HepG2 (cell line): ENCODE measurements at regions not wholly inside any gene's neighbourhood (a gene's known extent, or its start where the extent isn't known, plus 50 kb on each side); places are given as distances from the start of the nearest gene placed in this dataset.

ENCODE experiments used
- ATAC-seq: fragments of 200-7000 bp; cut with Tn5 transposase; 3 replicates; pipeline ENCODE4 v1.9.1; 2020; ENCODE audit warnings: mild to moderate bottlenecking, moderate library complexity
- BruUV-seq: library from RNA; stranded (reverse); fragments of 400-500 nt; replicated peaks from 2 replicates; lab custom pipeline; 2021; lab: Mats Ljungman, UMichigan
- CTCF ChIA-PET: fragments of 300-600 bp; formaldehyde crosslinking; extraction: SDS; loops from one replicate; lab custom pipeline; 2021; ENCODE audit warnings: low total read pairs, inconsistent platforms, low intra/inter-chr PET ratio; lab: Yijun Ruan, JAX
- POLR2A ChIA-PET: fragments of 350-600 bp; sonication (Branson Sonifier 250); formaldehyde crosslinking; loops from one replicate; lab custom pipeline; 2020; ENCODE audit warnings: antibody characterized with exemption, inconsistent platforms; lab: Yijun Ruan, JAX
- DNase-seq: peaks from one replicate; pipeline ENCODE4 v3.0.0-alpha.2; 2015; ENCODE audit warnings: low spot score
- FAIRE-seq: peaks from 3 replicates; lab custom pipeline; 2011; peaks lifted over from hg19 to GRCh38; lab: Jason Lieb, UNC
- H2AFZ ChIP-seq: one replicate; pipeline ENCODE4 v1.6.1; 2011; ENCODE audit warnings: low read length, inconsistent platforms
- H3K27ac ChIP-seq: fragments of 300-600 bp; 3 replicates; pipeline ENCODE4 v1.8.0; 2011; ENCODE audit warnings: mixed run types, mild to moderate bottlenecking, mixed read lengths, low read length, inconsistent platforms; ENCODE audit not compliant: insufficient read depth; ENCODE audit errors: extremely low read length
- H3K27me3 ChIP-seq, 2 experiments: fragments of 200-600 bp in 1 of 2; 2 replicates in 1 of 2; 3 replicates in 1 of 2; pipeline versions ENCODE4 v1.6.0 to v1.8.0; 2011; ENCODE audit warnings: low read length in 2 of 2, mild to moderate bottlenecking in 2 of 2, moderate library complexity in 2 of 2, inconsistent platforms in 1 of 2; ENCODE audit not compliant: insufficient read depth in 2 of 2, control insufficient read depth in 1 of 2
- H3K36me3 ChIP-seq, 2 experiments: fragments of 200-600 bp in 1 of 2; replicated peaks in 1 of 2; 2 replicates in 1 of 2; 3 replicates in 1 of 2; pipeline versions ENCODE4 v1.5.1 to v1.8.0; 2011; ENCODE audit warnings: low read length in 2 of 2, inconsistent platforms in 1 of 2; ENCODE audit not compliant: insufficient read depth in 2 of 2, control insufficient read depth in 1 of 2
- H3K4me1 ChIP-seq: 2 replicates; pipeline ENCODE4 v1.5.1; 2012; ENCODE audit warnings: low read length, inconsistent platforms; ENCODE audit not compliant: insufficient read depth
- H3K4me2 ChIP-seq: 2 replicates; pipeline ENCODE4 v1.6.0; 2011; ENCODE audit warnings: low read depth, low read length, inconsistent platforms
- H3K4me3 ChIP-seq, 3 experiments: fragments of 200-600 bp in 1 of 3; sonication (generic), shearing (Covaris generic) in 1 of 3; replicated peaks in 1 of 3; 2 replicates each; pipeline ENCODE4 v1.5.1; 2011 to 2016; ENCODE audit warnings: low read length in 3 of 3, inconsistent platforms in 2 of 3, low read depth in 2 of 3, mild to moderate bottlenecking in 2 of 3, control low read depth in 1 of 3, mixed read lengths in 1 of 3; ENCODE audit not compliant: insufficient read depth in 1 of 3
- H3K79me2 ChIP-seq: one replicate; pipeline ENCODE4 v1.6.1; 2011; ENCODE audit warnings: low read length, inconsistent platforms; ENCODE audit not compliant: insufficient read depth
- H3K9ac ChIP-seq: 2 replicates; pipeline ENCODE4 v1.6.0; 2011; ENCODE audit warnings: mild to moderate bottlenecking, low read depth, low read length, inconsistent platforms; ENCODE audit not compliant: insufficient read depth
- H3K9me3 ChIP-seq: 2 replicates; pipeline ENCODE4 v1.5.1; 2012; ENCODE audit warnings: mild to moderate bottlenecking, low read length
- H4K20me1 ChIP-seq: 2 replicates; pipeline ENCODE4 v1.6.0; 2011; ENCODE audit warnings: inconsistent platforms, mild to moderate bottlenecking, low read length, moderate library complexity; ENCODE audit not compliant: insufficient read depth
- ATF7 ChIP-seq, 2 experiments: fragments of 450-650 bp in 1 of 2; sonication (generic) in 1 of 2; formaldehyde crosslinking in 1 of 2; IDR thresholded peaks; 2 replicates each; pipeline versions ENCODE4 v1.4.0 to v1.6.1; 2016 to 2020; ENCODE audit warnings: antibody characterized with exemption in 1 of 2, mild to moderate bottlenecking in 1 of 2, missing genetic modification reagents in 1 of 2
- KLF11 ChIP-seq: IDR thresholded peaks from 2 replicates; pipeline ENCODE4 v1.6.1; 2016; ENCODE audit warnings: missing compliant biosample characterization
- KLF13 ChIP-seq: sonication (generic); formaldehyde crosslinking; IDR thresholded peaks from 2 replicates; pipeline ENCODE4 v1.4.0; 2020; ENCODE audit warnings: mild to moderate bottlenecking, missing genetic modification reagents
- MLLT10 ChIP-seq: sonication (generic); formaldehyde crosslinking; IDR thresholded peaks from 2 replicates; pipeline ENCODE4 v1.4.0; 2020; ENCODE audit warnings: missing genetic modification reagents
- MTA1 ChIP-seq: sonication (generic); formaldehyde crosslinking; IDR thresholded peaks from 2 replicates; pipeline ENCODE4 v1.4.0; 2020; ENCODE audit warnings: missing genetic modification reagents, mild to moderate bottlenecking, borderline replicate concordance
- NCOR1 ChIP-seq: fragments of 200-600 bp; sonication (generic); IDR thresholded peaks from 2 replicates; pipeline ENCODE4 v1.7.0; 2017; ENCODE audit warnings: antibody characterized with exemption, low read length, borderline replicate concordance
- NFE2L1 ChIP-seq: sonication (generic); formaldehyde crosslinking; IDR thresholded peaks from 2 replicates; pipeline ENCODE4 v1.4.0; 2020; ENCODE audit warnings: missing genetic modification reagents, mild to moderate bottlenecking, borderline replicate concordance
- NFRKB ChIP-seq: fragments of 450-650 bp; IDR thresholded peaks from 2 replicates; pipeline ENCODE4 v1.6.1; 2017
- NR1H2 ChIP-seq: sonication (generic); formaldehyde crosslinking; IDR thresholded peaks from 2 replicates; pipeline ENCODE4 v1.8.1; 2022; ENCODE audit warnings: low read depth, missing genetic modification reagents, borderline replicate concordance
- RAD51 ChIP-seq: fragments of 450-650 bp; IDR thresholded peaks from 2 replicates; pipeline ENCODE4 v1.6.1; 2016; ENCODE audit warnings: borderline replicate concordance
- TFAP4 ChIP-seq: sonication (generic); IDR thresholded peaks from 2 replicates; pipeline ENCODE4 v1.6.1; 2016; ENCODE audit warnings: low read depth, borderline replicate concordance
- THAP8 ChIP-seq: sonication (generic); formaldehyde crosslinking; IDR thresholded peaks from 2 replicates; pipeline ENCODE4 v1.5.1; 2020; ENCODE audit warnings: missing genetic modification reagents, mild to moderate bottlenecking, borderline replicate concordance
- ZBTB38 ChIP-seq: sonication (generic); formaldehyde crosslinking; IDR thresholded peaks from 2 replicates; pipeline ENCODE4 v1.5.1; 2020; ENCODE audit warnings: mild to moderate bottlenecking, missing genetic modification reagents
- ZNF160 ChIP-seq: sonication (generic); formaldehyde crosslinking; IDR thresholded peaks from 2 replicates; pipeline ENCODE4 v1.8.0; 2022; ENCODE audit warnings: mild to moderate bottlenecking, inconsistent platforms, missing genetic modification reagents
- ZNF20 ChIP-seq: sonication (generic); formaldehyde crosslinking; IDR thresholded peaks from 2 replicates; pipeline ENCODE4 v1.4.0; 2020; ENCODE audit warnings: mild to moderate bottlenecking, moderate library complexity, missing genetic modification reagents
- ZNF224 ChIP-seq: sonication (generic); formaldehyde crosslinking; IDR thresholded peaks from 2 replicates; pipeline ENCODE4 v1.5.0; 2020; ENCODE audit warnings: mild to moderate bottlenecking, missing genetic modification reagents
- ZNF234 ChIP-seq: sonication (generic); formaldehyde crosslinking; conservative IDR thresholded peaks from 2 replicates; pipeline ENCODE4 v1.5.1; 2020; ENCODE audit warnings: mild to moderate bottlenecking, missing genetic modification reagents
- ZNF335 ChIP-seq: sonication (generic); formaldehyde crosslinking; IDR thresholded peaks from 2 replicates; pipeline ENCODE4 v1.4.0; 2020; ENCODE audit warnings: missing genetic modification reagents
- ZNF513 ChIP-seq: sonication (generic); formaldehyde crosslinking; conservative IDR thresholded peaks from 2 replicates; pipeline ENCODE4 v1.5.0; 2020; ENCODE audit warnings: missing genetic modification reagents
- ZNF691 ChIP-seq: sonication (generic); formaldehyde crosslinking; IDR thresholded peaks from 2 replicates; pipeline ENCODE4 v1.4.0; 2020; ENCODE audit warnings: missing genetic modification reagents, low read depth, mild to moderate bottlenecking, borderline replicate concordance
- in situ Hi-C: cut with HindIII; loops from 2 replicates; pipeline ENCODE4 v1.10.0; 2017; ENCODE audit warnings: low pct_unique_long_range_greater_than_20kb; ENCODE audit not compliant: extremely low pct_ligation_motif_present
- intact Hi-C: fragments of 100-400 bp; cut with micrococcal nuclease; formaldehyde crosslinking; loops from one replicate; pipeline ENCODE4 v1.10.0; 2022; ENCODE audit not compliant: unreplicated experiment

- no peak for TF ChIP-seq RAD51
Measured at GRCh38 chr2:167501618-167502017, 613.3 kb downstream of the XIRP2 start (continued).

GRCh38 chr2:167493862-167494261, 605.6 kb downstream of the XIRP2 start:
- Histone ChIP-seq H3K4me3 (no peak overlapping the region), H3K27ac (no peak overlapping the region), H2AFZ (no peak overlapping the region), H3K4me2 (no peak overlapping the region), H4K20me1 (no peaks in the 10 kb centered on the region), H3K9me3 (no peaks in the 10 kb centered on the region), H3K36me3 (no peaks in the 10 kb centered on the region), H3K79me2 (no peaks in the 10 kb centered on the region), H3K4me1 (no peaks in the 10 kb centered on the region), H3K9ac (no peak overlapping the region), H3K27me3 (no peaks in the 10 kb centered on the region)
- no peak for TF ChIP-seq ZNF224 (CRISPR knock-in tag)
- no peak for TF ChIP-seq ZNF513 (CRISPR knock-in tag)
- TF ChIP-seq TFAP4: no peak
- no peak for TF ChIP-seq ZNF20
- no peak for TF ChIP-seq ZNF335 (CRISPR knock-in tag)
- no peak for TF ChIP-seq MTA1
- TF ChIP-seq KLF11 (CRISPR knock-in tag): no peak
- TF ChIP-seq ATF7 (IDR thresholded peaks at IDR 0.05): no peak
- TF ChIP-seq ATF7 (CRISPR knock-in tag; IDR thresholded peaks at IDR 0.05): no peak
- no peak for TF ChIP-seq THAP8 (CRISPR knock-in tag)
- TF ChIP-seq NFRKB: no peak
- no peak for TF ChIP-seq NFE2L1
- no peak for TF ChIP-seq NR1H2
- no peak for TF ChIP-seq ZBTB38
- no peak for TF ChIP-seq ZNF691 (CRISPR knock-in tag)
- TF ChIP-seq MLLT10 (CRISPR knock-in tag): no peak
- TF ChIP-seq NCOR1: no peak
- TF ChIP-seq ZNF160 (CRISPR knock-in tag): no peak
- no peak for TF ChIP-seq ZNF234 (CRISPR knock-in tag)
- TF ChIP-seq KLF13 (CRISPR knock-in tag): no peak
- ATAC-seq: no peak
- intact Hi-C loops: no loop called here
- no peak for DNase-seq
- ChIA-PET POLR2A (no interaction called here), CTCF (no interaction called here)
- no TSS peak for BruUV-seq
- FAIRE-seq: no peak
- in situ Hi-C loops: no loop called here
